CD4-positive, alpha-beta T cell treated with Interleukin-6 at 100 ng/mL for 8 hours (primary cell): ENCODE measurements at regions not wholly inside any gene's neighbourhood (a gene's known extent, or its start where the extent isn't known, plus 50 kb on each side); places are given as distances from the start of the nearest gene placed in this dataset.
"Not testable (repeated sequence)": the region's sequence is repeated elsewhere in the genome, so short reads cannot be mapped to it uniquely, and the experiment has no call there.

Source experiments
- DNase-seq: peaks from one replicate; pipeline ENCODE4 v3.0.0-alpha.2; 2020; ENCODE audit warnings: mixed read lengths, low spot score

GRCh38 chr19:29154163-29154562, 58.8 kb downstream of the UQCRFS1 start:
- DNase-seq: no peak

- DNase-seq: no peak
Observed at GRCh38 chr19:29145756-29146155, 67.2 kb downstream of the UQCRFS1 start.

DNA sequence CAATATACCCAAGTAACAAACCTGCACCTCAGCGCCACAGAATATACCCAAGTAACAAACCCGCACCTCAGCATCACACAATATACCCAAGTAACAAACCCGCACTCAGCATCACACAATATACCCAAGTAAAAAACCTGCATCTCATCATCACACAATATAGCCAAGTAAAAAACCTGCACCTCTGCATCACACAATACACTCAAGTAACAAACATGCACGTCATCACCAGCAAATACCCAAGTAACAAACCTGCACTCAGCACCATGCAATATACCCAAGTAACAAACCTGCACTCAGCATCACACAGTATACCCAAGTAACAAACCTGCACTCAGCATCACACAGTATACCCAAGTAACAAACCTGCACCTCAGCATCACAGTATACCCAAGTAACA, 69.8 kb downstream of the UQCRFS1 start:
- DNase-seq: no peak

DNA sequence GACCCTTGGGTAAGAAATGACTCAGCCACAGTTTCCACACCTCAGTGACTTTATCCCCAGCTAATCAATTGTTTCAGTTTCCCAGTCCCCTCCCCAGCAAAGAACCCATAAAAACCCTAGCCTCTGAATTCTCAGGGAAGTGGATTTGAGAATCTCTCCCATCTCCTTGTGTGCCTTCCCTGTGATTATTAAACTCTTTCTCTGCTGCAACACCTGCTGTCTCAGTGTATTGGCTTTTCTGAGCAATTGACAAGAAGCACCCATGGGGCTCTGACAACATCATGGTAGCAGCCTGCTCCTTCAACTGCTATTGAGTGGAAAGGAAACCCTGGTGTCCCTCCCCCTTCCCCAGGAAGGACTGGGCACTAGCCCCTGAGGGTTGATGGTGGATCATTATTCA, 73.7 kb downstream of the UQCRFS1 start:
- DNase-seq: no peak

DNA sequence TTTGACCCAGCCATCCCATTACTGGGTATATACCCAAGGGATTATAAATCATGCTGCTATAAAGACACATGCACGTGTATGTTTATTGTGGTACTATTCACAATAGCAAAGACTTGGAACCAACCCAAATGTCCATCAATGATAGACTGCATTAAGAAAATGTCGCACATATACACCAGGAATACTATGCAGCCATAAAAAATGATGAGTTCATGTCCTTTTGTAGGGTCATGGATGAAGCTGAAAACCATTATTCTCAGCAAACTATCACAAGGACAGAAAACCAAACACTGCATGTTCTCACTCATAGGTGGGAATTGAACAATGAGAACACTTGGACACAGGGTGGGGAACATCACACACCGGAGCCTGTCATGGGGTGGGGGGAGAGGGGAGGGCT, 74.7 kb downstream of the UQCRFS1 start:
- DNase-seq: not testable (repeated sequence)

DNA sequence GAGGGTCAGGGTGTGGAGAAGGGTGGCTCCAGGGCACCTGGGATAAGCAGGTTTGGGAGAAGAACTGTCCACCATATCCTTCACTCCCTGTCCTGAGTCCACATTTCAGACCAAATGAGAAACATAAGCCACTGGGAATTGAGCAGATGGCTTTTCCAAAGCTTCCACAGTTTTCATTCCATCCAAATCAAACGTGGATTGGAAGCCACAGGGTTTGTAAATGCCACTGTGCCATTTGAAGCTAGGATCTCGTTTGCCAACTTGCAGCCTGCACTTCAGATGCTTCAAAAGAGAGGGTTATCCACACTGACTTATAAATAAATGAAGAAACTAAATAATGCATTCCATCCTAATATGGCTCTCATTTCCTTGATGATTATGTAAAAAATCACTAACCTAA, 81.5 kb downstream of the UQCRFS1 start:
- DNase-seq: no peak

DNA sequence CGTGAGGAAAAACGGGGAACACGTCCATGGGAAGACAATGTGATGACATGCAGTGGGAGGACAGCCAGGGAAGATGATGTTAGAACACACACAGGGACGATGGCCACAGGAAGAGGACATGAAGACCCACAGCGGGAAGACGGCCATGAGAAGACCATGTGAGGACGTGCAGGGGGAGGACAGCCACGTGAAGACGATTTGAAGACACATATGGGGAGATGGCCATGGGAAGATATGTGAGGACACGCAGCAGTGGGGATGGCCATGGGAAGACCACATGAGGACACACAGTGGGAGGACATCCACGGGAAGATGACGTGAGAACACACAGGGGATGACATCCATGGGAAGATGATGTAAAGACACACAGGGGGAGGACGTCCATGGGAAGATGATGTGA, 83.8 kb downstream of the UQCRFS1 start:
- DNase-seq: no peak

- DNase-seq: no peak
Observed at GRCh38 chr19:29128203-29128602, 84.7 kb downstream of the UQCRFS1 start.

DNA sequence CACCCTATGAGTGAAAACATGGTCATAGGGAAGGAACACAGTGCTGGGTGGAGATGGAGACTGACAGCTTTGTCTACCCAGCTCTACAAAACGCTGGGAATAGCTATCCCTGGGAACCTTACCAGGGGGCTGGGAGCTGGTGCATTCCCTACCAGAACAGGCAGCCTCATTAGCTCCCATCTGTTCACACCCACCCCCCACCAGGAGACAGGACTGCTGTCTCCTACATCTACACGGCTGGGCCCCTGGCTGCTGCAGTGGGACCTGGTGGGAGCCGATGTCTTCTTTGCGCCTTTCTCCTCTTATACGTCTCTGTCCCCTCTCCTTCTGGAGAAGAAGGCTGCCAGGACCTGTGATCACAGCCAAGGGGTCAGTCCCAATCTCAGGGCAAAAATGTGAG, 90.8 kb downstream of the UQCRFS1 start:
- no peak for DNase-seq

DNA sequence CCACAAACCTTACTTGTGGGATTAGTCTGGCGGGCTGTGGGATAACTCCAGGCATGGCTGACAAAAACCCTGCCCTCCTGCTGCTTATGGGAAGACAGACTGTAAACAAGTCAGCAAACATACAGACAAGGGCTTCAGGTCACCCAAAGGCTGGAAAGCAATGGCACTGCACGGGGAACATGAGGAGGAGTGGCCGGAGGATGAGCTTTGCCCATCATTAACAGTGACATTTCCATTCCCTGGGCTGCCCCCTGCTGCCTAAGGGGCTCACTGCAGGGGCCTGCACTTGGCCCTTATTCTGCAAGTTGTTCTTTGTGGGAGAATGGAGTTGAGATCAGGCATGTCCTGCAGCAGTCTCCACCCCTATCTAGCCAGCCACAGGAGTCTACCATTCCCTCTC, 91.3 kb downstream of the UQCRFS1 start:
- no peak for DNase-seq

GRCh38 chr19:29120466-29120865, 92.5 kb downstream of the UQCRFS1 start:
- DNase-seq: no peak

- no peak for DNase-seq
Observed at GRCh38 chr19:29119590-29119989, 93.4 kb downstream of the UQCRFS1 start.

DNA sequence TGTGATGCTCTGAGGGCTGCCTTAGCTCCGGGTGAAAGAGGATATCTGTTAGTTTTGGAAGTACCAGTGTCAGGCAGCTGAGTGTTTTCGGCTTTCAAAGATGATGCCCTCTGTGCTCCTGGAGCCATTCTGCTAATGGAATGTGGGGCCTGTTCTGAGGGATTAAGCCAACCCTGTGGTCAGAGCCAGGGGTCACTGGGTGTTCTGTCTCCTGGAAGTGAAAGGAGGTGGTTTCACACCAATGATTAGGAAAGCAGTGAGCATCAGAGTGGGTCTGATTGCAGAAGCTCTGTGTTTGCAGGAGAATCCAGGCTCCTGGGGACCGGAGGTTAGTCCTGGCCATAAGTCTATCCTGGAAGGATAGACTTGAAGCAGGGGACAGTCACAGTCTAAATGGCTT, 94.6 kb downstream of the UQCRFS1 start:
- DNase-seq: no peak

DNA sequence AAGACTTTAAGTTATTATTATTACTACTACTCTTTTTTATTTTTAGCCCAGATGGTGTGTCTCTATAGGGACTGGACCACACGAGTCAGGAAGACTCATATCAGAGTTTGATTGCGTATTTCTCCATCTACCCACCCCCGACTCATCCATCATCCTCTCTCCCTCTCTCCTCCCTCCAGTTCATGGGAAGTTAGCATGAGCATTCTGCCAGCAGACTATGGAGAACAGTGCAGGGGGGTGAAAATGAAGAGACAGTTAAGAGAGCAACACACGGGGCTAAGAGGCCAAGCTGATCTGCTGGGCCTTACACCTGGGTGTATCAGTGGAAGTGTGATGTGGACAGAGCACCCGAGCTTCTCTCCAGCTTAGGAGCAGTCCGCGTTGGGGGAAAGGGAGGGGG, 95.0 kb downstream of the UQCRFS1 start:
- DNase-seq: no peak

DNA sequence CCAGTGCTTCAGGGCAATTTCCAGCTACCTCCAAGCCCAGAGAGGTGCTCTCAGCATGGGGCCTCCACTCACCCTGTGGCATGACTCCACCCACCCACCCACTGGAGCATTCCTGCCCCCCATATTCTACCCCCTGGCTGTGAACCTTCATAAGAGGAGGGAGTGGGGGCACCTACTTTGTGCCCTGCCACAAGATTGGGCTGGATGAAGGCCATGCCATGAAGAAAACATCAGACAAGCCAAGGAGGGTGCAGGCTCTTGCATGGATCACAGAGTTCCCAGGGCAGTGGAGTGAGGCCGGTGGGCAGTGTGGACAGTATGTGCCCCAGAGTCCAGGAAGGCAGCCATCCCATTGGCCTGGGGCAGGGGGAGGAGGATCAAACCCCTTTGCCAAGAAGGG, 97.8 kb downstream of the UQCRFS1 start:
- DNase-seq: no peak

DNA sequence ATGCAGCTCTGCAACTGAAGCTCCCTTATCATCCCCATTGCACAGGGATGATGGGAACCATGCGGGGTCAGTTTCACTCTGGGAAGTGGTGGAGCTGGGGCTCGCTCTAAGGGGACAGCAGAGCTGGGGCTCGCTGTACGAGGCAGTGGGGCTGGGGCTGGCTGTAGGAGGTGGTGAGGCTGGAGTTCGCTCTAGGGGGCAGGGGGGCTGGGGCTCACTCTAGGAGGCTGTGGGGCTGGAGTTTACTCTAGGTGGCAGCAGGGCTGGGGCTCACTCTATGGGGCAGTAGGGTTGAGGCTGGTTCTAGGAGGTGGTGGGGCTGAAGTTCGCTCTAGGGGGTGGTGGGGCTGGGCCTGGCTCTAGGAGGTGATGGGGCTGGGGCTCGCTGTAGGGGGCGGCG, 99.1 kb downstream of the UQCRFS1 start:
- DNase-seq: no peak

GRCh38 chr19:29111576-29111975, 101.4 kb downstream of the UQCRFS1 start:
- DNase-seq: no peak

- DNase-seq: no peak
Observed at GRCh38 chr19:29107831-29108230, 105.1 kb downstream of the UQCRFS1 start.

GRCh38 chr19:29106346-29106885, 106.5 kb downstream of the UQCRFS1 start:
- DNase-seq: no peak

DNA sequence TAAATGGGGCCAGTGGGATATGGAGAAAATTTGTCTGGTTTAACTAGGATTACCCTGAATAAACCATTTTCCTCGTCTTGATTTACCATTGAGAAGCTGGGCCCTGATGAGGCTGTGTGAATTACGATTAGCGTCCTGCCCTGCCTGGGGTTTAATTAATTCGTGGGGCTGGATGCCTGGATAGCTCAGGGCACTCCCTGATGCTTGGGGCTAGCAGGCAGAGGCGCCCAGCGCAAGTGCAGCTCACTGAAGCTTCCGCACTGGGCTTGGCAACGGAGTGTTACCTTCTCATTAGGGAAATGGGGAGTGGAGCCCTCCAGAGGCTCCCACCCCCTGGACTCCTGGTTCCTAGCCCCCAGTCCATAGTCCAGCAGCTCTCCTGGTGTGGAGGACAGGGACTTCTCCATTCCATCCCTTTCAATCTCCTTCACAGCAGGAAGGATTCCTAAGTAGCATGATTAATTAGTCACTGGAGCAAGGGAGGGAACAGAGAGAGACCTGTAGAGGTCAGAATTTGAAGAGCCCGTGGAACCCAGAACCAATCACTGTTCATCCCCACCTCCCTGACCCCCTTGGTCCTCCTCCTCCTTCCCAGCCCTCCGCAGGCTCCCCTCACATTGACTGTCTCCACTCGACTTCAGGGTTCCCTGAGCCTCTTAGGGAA, 107.2 kb downstream of the UQCRFS1 start:
- DNase-seq: no peak

- DNase-seq: no peak
Observed at GRCh38 chr19:29104605-29105241, 108.2 kb downstream of the UQCRFS1 start.

DNA sequence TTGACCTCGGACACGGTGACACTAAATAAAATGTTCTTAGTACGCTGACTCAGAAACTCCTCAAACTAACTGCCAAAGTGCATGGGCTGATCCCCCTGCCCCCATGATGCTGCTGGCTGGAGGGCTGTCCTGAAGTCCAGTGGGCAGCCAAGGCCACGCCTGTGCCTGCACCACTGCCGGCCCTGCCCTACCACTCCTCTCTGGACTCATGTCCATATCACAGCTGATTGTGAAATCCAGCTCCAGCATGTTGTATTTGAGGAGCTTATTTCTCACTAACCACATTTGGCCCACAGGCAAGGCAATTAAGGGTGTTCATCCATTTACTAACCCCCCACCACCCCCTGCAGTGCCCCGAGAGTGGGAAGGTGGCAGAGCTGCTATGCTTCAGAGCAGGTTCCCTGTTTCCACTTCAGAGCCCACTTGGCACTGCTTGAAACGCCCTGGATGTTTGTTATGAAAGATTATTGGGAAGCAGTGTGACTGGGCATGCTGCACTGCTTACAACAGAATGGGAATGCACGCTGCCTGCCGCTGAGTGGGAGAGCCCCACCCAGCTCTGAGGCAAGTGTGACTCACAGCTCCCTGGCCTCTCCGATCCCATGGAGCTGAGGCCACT, 114.0 kb downstream of the UQCRFS1 start:
- no peak for DNase-seq

DNA sequence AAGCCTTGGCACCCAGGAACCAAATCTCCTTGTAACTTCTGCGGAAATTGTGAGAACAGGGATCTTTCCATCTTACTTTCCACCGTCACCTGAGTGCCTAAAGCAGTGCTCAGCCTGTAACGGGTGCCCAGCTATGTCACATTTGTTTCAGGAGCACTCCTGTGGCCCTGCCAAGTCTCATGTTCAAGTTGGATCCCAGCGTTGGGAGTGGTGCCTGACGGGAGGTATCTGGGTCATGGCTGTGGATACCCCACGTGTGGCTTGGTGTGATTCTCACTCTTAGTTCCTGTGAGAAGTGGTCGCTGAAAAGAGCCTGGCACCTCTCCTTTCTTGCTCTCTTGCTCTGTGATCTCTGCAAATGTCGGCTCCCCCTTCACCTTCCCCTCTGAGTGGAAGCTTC, 114.9 kb downstream of the UQCRFS1 start:
- no peak for DNase-seq
